ENCODE measurements at regions not wholly inside any gene's neighbourhood (a gene's known extent, or its start where the extent isn't known, plus 50 kb on each side); places are given as distances from the start of the nearest gene placed in this dataset.

DNA sequence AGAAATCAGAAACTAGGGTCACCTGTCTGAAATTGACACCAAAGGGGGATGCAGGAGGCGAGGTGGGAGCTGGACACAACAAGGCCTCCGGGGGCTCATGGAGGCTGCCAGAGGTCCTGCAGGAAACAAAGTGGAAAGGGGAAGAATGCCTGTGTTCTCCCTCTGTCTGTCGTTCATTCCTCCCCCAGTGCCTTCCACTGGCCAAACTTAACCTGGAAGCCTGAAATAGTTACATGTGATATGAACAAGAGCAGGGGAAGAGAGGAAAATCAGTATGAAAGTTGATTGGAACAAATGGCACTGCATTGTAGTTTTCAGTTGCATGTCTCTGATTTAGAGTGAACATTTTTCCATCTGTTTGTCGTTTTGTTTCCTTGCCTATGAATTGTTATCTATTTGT lies 502.0 kb upstream of the CFAP20DC start:
- Histone ChIP-seq H3K9me2 (ENCODE audit: insufficient read depth) (peaks cover 1% of the 10 kb centered on the region; the same call in 1 of the 2 replicates), H3K36me3 (ENCODE audit: low read depth) (no peaks in the 10 kb centered on the region), H4K20me1 (ENCODE audit: insufficient read depth) (no peaks in the 10 kb centered on the region), H3F3A (ENCODE audit: insufficient read depth, low read depth) (no peaks in the 10 kb centered on the region), H3K4me3 (no peak overlapping the region), H3K79me2 (ENCODE audit: low read depth) (no peaks in the 10 kb centered on the region), H3K27ac (no peak overlapping the region), H3K9me3 (ENCODE audit: insufficient read depth, low read depth) (no peaks in the 10 kb centered on the region), H3K4me2 (no peak overlapping the region), H2AFZ (no peak overlapping the region), H3K27me3 (ENCODE audit: insufficient read depth, low read depth) (no peaks in the 10 kb centered on the region), H3K4me1 (replicated peaks; ENCODE audit: insufficient read depth) (0 out of 2 replicates have a peak, but pooled peaks cover 4% of the 10 kb centered on the region)
- ChIA-PET POLR2A (ENCODE audit: unreplicated experiment) (no interaction called here), CTCF (interaction anchor here (0.6 kb wide), 1 partner anchor 1374 kb away, joined by 3 read pairs; no protein-coding TSS in a partner anchor)
- DNase-seq, result no peak
- TF ChIP-seq EZH2 (IDR thresholded peaks at IDR 0.05; ENCODE audit: low read depth) (no peak), CTCF (conservative IDR thresholded peaks at IDR 0.05) (no peak)
- intact Hi-C loops (cut with micrococcal nuclease; ENCODE audit: unreplicated experiment), result no loop called here
- BruUV-seq (replicated peaks), result no TSS peak

DNA sequence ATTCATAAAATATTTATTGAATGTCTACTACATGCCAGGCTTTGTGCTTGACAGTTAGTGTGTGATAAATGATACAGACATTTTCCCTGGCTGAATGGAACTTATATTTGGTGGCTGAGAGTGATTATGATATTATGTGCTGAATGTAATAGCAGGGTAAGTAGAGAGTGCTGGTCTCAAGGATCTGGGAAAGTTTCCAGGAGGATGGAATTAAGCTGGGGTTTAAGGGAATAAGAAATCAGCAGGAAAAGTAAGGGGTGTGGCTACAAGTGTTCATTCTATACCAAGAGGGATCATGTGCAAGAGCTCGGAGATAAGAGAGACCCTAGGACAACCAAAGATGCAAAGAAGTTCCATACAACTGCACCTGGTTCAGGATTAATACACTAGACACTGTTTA lies 500.1 kb upstream of the CFAP20DC start:
- H3K4me2 ChIP-seq, result no peak overlapping the region
- no peak overlapping the region for H3K27ac ChIP-seq
- no peaks in the 10 kb centered on the region for H3F3A ChIP-seq (ENCODE audit: insufficient read depth, low read depth)
- H3K9me3 ChIP-seq (ENCODE audit: insufficient read depth, low read depth), result no peaks in the 10 kb centered on the region
- no peaks in the 10 kb centered on the region for H3K4me1 ChIP-seq (replicated peaks; ENCODE audit: insufficient read depth)
- ChIA-PET POLR2A (ENCODE audit: unreplicated experiment) (no interaction called here), CTCF (interaction anchor here (0.5 kb wide), 1 partner anchor 1207 kb away, joined by 4 read pairs; no protein-coding TSS in a partner anchor)
- H3K4me3 ChIP-seq, result no peak overlapping the region
- no peak overlapping the region for H2AFZ ChIP-seq
- TF ChIP-seq EZH2 (IDR thresholded peaks at IDR 0.05; ENCODE audit: low read depth) (no peak), CTCF (conservative IDR thresholded peaks at IDR 0.05) (no peak)
- H3K27me3 ChIP-seq (ENCODE audit: insufficient read depth, low read depth), result no peaks in the 10 kb centered on the region
- H3K36me3 ChIP-seq (ENCODE audit: low read depth), result no peaks in the 10 kb centered on the region
- no peaks in the 10 kb centered on the region for H3K79me2 ChIP-seq (ENCODE audit: low read depth)
- BruUV-seq (replicated peaks), result no TSS peak
- no peak for DNase-seq
- H3K9me2 ChIP-seq (ENCODE audit: insufficient read depth), result peaks cover 3% of the 10 kb centered on the region; the same call in 1 of the 2 replicates
- intact Hi-C loops (cut with micrococcal nuclease; ENCODE audit: unreplicated experiment), result no loop called here
- no peaks in the 10 kb centered on the region for H4K20me1 ChIP-seq (ENCODE audit: insufficient read depth)

DNA sequence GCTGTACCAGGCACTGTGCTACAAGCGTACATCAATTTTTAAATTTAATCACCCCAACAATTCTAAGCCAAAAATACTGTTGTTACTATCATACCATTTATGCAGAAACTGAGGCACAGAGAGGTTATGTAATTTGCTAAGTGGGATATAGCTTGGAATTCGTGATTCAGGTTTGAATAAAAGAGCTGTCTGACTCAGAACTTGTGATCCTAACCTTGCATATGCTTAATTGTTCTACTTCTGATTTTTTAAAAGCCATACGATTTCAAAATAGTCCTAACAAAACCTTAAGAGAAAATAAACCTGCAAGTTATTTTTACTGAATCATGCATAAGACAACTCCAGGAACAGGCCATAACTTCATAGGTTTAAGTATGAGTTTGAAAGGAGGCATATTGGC lies 498.0 kb upstream of the CFAP20DC start:
- no peak for TF ChIP-seq CTCF (conservative IDR thresholded peaks at IDR 0.05)
- TF ChIP-seq EZH2 (IDR thresholded peaks at IDR 0.05; ENCODE audit: low read depth), result no peak
- H4K20me1 ChIP-seq (ENCODE audit: insufficient read depth), result no peaks in the 10 kb centered on the region
- H3K4me1 ChIP-seq (replicated peaks; ENCODE audit: insufficient read depth), result no peaks in the 10 kb centered on the region
- H3K79me2 ChIP-seq (ENCODE audit: low read depth), result no peaks in the 10 kb centered on the region
- intact Hi-C loops (cut with micrococcal nuclease; ENCODE audit: unreplicated experiment), result no loop called here
- no peak overlapping the region for H3K4me2 ChIP-seq
- H3F3A ChIP-seq (ENCODE audit: insufficient read depth, low read depth), result no peaks in the 10 kb centered on the region
- no peaks in the 10 kb centered on the region for H3K9me3 ChIP-seq (ENCODE audit: insufficient read depth, low read depth)
- no peak overlapping the region for H3K27ac ChIP-seq
- POLR2A ChIA-PET (ENCODE audit: unreplicated experiment), result no interaction called here
- H3K27me3 ChIP-seq (ENCODE audit: insufficient read depth, low read depth), result no peaks in the 10 kb centered on the region
- H3K36me3 ChIP-seq (ENCODE audit: low read depth), result no peaks in the 10 kb centered on the region
- H3K4me3 ChIP-seq, result no peak overlapping the region
- CTCF ChIA-PET, result no interaction called here
- no peak overlapping the region for H2AFZ ChIP-seq
- no peak for DNase-seq
- BruUV-seq (replicated peaks), result no TSS peak
- H3K9me2 ChIP-seq (ENCODE audit: insufficient read depth), result peaks cover 3% of the 10 kb centered on the region; the same call in 1 of the 2 replicates

Data from PC-9 (cell line).